ENCODE measurements at regions not wholly inside any gene's neighbourhood (a gene's known extent, or its start where the extent isn't known, plus 50 kb on each side); places are given as distances from the start of the nearest gene placed in this dataset.
"Not testable (repeated sequence)": the region's sequence is repeated elsewhere in the genome, so short reads cannot be mapped to it uniquely, and the experiment has no call there.

DNA sequence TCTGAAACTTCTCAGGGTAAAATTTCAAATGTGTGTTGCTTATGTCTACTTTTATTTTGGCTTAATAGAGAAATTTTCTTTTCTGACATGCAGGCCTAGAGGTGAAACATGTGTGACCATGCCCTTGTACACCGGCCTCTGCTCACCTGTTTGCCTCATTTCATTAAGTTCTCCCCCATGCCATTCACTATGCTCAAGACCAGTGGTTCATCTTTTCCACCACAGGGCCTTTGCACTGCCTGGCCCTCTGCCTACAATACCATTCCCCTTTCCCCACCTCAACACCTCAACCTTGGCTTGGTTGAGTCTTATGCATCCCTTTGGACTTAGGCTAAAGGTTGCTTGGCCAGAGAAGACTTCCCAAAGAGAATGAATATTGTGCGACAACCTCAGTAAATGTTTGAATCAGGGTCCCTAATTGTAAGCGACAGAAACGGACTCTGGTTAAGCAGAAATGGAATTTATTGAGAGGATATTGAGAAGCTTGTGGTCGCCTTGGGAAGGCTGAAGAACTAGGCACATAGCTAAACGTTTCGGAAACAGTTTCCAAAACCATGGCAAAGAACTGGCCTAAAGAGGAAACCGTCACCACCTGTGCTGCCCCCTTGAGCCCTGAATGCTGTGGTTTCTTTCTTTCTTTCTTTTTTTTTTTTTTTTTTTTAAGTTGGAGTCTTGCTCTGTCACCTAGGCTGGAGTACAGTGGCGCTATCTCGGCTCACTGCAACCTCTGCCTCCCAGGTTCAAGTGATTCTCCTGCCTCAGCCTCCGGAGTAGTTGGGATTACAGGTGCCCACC, 152.2 kb downstream of the SOX4 start:
- DNase-seq = no peak

DNA sequence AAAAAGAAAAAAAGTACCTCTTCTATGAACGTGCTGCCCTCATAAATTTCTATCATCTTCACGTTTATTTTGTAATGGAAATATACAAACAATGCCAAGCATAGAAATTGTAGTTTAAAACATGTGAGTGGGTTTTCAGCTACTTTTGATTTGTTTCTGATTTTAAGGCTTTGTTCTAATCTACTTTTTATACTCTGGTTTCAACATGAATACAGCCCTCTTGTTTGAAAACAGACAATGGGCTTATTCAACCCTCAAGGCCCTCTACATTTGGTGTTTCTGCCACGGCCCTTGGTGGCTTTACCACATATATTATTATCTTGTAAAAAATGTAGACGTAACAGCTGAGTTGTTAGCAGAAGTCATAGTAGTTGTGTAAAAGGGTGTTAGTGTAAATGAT, 153.9 kb downstream of the SOX4 start:
- DNase-seq = no peak

DNA sequence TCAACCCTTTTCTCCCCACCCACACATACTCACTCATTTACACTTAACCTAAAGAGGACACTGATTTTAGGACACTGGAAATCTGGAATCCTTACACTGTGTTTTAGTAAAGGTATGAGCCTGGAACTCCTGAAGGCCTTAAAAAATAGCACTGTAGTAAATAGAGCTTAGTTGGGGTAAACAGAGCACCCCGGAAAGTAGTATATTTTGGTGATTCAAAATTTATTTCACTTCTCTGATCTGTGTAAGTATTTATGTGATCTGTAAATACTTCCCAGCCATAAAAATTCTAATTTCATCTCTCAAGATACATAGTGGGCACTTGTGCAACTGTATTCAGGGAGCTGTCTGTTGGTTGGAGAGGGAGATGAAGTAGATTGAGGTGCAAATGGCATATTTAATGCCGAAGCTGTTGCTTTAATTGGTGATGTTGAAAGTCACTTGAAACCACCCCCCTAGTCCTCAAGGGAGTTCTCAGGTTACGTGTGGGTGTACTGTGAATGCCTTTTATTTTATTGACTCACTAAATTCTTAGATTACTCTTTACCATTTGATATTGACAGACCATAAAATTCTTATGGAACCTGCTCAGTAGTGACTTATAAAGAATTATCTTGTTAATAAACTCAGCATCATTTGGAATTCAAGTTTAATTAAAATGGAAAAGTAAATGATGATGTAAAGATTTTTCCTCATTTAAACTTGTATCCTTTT, 154.9 kb downstream of the SOX4 start:
- no peak for DNase-seq

DNA sequence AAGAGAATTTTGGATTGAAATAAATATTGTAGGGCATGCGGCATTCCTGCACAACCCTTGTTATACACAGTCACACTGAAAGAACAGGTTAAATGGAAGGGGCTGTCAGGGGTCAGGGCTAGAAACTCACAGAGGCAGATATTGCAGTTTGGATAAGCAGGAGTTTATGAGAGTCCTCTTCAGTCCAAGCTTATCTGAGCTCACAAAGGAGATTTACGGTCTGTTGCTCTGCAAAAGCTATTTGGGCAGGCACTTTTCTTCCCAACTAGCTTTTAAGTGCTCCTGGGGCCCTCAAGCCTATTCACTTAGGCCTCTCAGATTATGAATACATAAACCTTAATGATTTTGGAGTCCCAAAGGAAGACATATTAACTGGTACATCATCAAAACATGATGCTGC, 156.2 kb downstream of the SOX4 start:
- DNase-seq = no peak

DNA sequence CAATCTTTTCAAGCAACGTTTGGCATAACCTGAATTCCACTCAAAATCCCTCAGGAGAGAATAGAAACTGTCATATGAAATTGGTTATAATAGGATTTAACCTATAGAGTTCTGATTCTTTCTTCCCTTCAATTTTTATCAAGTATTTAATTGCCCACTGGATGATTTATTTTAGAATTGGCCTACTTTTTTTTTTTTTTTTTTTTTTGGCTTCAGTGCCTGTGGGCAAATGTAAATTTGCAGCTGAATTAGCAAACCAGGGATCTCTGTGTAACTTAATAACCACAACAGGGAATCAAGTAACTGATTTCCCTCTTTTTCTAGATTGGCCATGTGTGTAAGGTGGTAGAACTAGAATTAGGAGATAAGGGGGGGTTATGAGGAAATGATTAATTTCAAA, 157.0 kb downstream of the SOX4 start:
- DNase-seq = no peak

DNA sequence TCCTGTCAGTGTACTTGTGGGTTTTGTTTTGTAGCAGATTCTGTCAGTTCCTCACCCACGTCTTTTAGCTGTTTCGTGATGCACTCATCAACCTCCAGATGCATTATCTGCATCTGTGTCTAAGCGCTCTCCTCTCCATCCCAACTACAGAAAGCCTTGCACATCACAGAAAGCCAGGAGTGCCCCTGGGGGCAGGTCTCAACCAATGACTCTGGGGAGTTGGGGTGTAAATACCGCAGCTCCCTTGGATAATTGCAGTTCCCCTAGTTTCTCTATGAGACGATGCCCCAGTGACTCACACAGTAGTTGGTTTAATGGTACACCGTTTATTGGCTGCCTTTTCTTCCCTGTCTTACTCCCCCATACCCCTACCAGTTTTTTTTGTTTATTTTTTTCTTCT, 158.1 kb downstream of the SOX4 start:
- DNase-seq = no peak

DNA sequence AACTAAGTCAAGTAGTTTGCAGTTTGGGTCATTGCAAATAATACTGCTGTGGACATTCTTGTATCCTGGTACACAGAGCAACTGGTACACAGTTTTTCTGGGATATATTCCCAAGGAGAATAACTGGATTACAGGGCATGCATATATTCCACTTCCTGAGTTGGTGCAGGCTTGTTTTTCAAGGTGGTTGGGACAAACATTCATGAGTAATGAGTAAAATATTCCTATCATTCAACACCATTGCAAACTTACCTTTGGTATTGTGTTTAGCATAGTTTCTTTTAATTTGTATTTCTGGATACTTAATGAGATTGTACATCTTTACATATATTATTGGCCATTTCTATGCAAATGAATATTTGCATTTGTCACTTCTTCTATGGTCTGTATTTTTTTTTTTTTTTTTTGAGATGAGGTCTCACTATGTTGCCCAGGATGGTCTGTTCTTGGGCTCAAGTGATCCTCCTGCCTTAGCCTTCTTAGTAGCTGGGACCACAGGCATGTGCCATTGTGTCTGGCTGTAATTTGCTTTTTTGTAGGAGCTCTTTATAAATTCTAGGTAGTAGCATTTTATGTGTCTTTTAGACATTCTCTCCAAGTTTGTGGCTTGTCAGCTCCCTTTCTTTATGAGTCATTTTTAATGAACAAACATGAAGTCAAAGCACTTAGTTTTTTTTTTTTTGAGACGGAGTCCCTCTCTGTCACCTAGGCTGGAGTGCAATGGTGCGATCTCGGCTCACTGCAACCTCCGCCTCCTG, 158.7 kb downstream of the SOX4 start:
- no peak for DNase-seq

DNA sequence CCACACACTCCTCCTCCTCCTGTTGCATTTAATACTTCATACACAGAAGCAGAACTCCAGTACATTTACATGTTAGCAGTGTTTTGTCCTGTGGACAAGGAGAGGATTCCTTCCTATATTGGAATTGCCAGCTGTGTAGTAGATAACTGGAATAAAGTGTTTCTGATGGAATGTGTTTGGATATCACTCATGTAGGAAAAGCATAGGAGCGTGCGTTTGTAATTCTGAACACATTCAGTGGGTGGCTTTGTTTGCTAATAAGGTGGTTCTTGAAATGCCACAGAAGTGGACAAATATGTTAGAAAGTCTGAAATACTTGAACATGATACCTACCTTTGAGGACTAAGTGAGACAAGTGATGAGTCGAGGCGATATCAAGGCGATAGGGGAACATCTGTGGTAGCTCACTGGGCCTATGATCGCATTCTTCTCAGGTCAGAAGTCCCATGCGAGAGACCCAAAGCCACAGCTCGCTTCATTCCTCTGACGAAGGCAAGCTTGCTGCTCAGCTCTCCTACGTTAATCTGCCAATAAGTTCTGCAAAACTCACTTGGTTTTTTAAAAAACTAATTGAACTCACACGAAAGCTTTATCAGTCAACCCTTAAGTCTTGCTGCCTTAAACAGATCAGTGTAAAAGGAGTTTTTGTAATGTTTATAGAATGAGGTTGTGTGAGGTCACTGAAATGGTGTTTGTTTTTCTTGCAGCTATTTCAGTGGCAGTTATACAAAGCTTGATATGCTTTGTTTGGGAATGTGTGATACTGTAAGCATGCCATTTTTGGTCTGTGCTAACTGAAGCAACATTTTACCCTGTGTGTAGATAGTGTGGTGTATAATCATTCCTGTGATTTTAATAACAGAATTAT, 159.9 kb downstream of the SOX4 start:
- no peak for DNase-seq

DNA sequence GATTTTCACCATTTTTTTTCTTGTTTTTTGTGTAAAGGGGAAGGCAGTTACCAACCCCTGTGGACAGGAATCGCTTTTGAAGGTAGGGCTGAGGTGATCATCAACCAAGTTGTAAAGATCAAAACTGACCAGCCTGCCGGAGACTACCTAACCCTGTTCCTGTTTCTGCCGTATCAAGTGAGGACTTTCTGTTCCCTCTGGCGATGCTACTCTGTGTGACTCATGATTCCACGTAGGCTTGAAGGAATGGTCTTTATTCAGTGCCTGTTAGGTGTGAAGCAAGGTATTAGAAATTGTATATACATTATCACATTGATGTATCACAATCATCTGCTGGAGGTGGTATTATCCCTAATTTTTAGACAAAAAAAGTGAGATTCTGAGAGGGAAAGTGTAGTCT, 161.3 kb downstream of the SOX4 start:
- DNase-seq = no peak

DNA sequence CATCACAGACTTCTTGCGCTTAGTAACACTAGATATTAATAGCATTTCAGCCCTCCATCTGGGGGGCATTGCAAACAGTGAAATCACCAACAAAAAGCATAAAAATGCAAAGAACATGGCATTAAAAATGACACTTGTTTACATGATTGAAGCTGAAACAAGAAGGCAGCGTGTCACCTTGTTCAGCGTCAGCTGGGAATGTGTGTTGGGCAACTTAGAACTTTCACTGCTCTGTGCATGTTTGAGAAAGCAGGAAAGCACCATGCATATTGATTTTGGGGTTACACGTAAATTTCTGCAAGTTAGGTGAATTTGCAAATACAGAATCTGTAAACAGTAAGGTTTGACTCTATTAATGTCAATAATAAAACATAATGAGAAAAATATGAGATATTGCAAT, 162.9 kb downstream of the SOX4 start:
- DNase-seq = no peak

DNA sequence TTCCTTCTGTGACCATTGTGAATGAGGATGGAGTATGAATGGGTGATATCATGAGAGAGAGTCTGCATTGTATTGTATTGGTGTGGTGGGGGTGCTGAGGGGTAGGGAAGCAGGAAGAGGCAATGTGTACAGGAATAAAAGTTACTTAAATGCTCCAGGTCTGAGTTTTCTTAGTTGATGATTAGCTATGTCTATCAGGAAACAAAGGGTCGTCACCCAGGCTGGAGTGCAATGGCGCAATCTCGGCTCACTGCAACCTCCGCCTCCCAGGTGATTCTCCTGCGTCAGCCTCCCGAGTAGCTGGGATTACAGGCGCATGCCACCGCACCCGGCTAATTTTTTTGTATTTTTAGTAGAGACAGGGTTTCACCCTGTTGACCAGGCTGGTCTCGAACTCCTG, 163.8 kb downstream of the SOX4 start:
- DNase-seq = not testable (repeated sequence)

DNA sequence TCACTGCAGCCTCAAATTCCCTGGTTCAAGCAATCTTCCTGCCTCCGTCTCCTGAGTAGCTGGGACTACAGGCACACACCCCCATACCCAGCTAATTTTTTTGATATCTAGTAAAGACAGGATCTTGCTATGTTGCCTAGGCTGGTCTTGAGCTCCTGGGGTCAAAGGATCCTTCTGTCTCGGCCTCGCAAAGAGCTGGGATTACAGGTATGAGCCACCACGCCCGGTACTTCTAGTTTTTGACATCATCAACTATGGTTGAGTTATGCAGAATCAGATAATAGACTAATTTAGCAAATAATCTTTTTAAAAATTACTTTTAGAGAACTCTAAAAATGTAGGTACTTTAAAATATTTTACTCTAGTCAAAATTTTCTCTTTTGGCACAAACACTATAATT, 166.2 kb downstream of the SOX4 start:
- no peak for DNase-seq

DNA sequence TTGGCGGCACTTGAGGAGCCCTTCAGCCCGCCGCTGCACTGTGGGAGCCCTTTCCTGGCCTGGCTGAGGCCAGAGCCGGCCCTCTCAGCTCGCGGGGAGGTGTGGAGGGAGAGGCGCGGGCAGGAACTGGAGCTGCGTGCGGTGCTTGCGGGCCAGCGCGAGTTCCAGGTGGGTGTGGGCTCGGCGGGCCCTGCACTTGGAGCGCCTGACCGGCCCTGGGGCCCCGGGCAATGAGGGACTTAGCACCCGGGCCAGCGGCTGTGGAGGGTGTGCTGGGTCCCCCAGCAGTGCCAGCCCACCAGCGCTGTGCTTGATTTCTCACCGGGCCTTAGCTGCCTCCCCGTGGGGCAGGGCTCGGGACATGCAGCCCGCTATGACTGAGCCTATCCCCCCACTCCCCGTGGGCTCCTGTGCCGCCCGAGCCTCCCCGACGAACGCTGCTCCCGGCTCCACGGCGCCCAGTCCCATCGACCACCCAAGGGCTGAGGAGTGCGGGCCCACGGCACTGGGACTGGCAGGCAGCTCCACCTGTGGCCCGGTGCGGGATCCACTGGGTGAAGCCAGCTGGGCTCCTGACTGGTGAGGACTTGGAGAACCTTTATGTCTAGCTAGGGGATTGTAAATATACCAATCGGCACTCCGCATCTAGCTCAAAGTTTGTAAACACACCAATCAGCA, 167.6 kb downstream of the SOX4 start:
- DNase-seq = not testable (repeated sequence)

DNA sequence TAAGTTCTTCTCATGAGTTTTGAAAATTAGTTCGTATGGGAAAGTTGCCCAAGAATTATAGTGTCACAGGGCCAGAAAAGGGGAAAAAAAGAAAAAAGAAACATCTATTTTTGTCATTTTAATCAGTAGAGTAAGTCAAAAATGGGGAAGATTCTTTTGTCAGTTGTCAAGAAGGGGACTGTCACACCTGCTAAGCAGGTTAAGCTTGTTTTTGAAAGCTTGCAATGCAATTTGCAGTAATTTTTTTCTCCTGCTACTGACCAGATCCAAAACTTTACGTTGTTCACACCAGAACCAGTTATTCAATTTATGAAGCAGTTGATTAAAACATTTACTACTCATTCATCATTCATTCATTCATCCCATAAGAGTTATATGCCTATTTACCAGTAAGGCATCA, 171.4 kb downstream of the SOX4 start:
- DNase-seq = no peak

DNA sequence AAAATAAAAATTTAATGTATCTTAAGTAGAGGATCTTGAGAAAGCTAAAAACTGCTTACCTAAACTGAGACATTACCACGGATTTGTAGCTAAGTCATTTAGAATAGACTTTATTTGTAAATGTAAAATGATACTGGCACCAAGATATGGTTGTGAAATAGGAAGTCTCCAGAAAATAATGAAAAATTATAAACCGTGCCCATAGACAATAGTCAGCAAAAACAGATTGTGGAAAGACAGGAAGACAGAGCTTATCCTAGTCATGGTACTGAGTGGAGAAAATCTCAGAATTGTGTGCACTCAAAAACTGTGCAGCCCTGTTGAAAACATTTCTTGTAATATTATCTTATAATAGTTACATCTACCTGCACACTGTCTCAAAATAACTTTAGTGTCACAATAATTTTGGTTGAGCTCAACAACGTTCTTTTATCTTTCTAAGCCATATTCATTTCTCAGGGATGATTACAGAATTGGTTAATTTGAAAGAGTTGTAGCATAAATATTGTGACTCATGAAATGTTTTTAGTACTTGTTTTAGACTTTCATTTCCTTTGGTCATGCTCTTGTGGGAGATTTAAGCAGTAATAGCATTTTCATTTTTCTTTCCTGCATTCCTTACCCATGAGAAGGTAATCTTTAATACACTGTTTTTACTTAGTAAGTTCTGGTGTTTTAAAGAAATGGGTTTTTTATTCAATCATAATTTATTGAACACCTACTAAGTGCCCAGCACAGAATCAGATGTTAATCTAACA, 174.5 kb downstream of the SOX4 start:
- DNase-seq = no peak

DNA sequence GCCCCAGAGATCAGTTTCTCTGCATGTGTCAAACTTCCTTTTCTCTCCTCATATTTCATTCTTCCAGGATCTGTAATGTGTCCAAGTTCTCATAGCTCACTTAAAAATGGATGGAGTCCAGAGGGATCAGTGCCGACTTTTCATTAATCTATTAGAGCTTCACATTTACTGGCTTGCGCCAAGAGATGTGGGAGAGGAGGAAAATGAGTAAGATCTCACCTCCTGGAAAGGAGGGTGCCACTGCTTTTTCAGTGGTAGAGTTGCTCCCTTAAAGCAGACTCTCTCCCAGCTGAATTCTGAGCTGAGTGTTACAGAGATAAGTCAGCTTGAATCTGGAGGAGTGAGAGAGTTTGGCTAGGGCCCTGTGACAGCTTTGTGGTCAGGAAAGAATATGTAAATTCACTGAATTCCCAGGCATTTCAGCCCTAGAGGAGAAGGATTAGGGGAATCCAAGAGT, 175.9 kb downstream of the SOX4 start:
- no peak for DNase-seq

DNA sequence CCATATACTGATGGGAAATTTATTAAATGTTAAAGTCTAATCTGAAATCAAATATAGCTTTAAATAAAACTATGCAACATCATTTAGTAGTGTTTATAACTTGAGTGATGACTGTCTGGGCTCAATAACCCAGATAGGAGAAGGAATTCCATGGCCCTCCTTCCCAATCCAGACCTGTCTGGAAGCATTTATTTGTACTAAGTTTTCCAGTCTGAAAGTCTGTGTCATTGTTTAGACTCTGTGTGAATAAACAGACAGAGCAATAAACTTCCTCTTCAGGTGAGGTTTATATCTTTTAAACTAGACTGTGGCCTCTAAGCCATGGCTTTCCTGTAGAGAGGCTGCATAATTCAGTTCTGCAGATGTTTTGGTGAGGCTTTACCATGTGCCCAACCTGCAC, 176.4 kb downstream of the SOX4 start:
- no peak for DNase-seq

DNA sequence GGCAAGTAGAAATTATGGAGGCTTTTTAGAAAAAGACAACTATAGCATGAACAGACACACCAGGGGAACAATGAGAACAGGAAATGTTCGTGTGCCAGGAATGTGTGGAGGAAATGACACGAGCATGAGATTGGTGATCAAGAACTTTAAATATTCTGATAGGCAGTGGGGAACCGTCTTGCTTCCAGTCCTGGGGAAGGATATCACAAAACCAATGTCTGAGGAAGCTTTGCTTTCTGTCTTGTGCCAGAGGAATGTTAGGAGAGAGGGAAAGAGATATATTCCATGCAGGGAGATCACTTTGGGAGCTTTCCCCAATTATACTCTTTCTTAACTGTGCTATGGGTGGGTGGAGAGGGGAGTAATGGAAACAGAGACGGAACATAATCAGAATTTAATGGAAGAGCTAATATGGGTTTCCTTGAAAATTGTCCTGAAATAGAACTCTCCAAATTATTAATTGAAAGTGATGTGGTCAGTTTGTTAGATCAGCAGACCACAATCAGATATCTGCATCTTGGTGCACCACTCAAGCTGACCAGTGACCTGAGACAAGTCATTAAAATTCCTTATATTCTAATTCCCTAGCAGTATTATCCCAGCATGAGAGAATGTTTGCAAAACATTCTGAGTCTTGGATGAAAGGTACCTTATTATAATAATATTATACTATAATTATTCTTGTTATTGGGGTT, 178.2 kb downstream of the SOX4 start:
- no peak for DNase-seq

DNA sequence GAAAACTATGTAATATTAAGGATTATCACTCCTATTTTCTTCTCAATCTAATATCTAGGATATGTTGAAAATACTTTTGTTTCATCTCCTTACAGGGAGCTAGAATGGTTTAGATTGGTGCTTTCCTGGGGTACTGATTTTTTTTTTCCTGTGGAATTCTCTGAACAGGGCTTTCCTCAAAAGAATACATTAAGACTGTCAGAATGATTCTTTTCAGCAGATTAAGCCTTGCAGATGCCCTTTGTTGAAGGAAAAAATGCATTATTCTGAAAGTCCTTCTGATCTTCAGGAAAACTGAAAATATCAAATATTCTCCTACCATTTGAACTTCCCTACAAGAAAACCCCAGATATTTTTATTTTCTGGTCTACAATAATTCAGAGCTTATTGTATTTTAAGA, 178.9 kb downstream of the SOX4 start:
- no peak for DNase-seq

DNA sequence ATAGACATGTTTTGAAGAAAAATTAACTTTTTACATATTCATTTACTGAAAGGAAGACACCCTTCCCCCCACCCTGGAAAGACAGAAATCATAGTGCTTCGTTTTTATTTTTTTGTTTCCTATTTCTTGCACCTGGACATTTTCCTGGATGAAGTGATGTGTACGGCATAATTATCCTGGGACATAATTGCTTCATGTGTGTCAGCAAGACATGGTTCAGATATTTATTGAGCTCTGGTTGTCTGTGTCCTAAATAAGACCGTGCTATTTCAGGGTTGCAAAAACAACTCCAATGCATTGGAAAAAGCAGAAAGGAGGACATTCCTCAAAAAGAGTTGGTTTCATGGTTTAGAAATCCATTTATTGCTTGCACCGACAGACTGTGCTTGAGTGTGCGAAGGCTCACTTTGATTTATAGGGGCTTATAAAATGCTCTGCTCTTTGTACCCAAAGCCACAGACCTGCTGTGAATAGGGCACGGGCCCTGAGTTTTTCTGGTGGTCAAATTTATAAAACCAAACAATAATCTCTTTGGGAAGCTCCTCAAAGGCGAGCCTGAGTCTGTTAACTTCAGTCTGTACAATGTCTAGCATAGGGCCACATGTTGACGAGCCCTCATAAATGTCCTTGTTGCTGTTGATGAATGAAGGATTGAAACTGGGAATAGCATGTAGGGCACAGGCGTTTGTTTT, 179.5 kb downstream of the SOX4 start:
- DNase-seq = no peak
